Spinal cord (tissue), 9 donors: ENCODE measurements at regions not wholly inside any gene's neighbourhood (a gene's known extent, or its start where the extent isn't known, plus 50 kb on each side); places are given as distances from the start of the nearest gene placed in this dataset.
A peak's percentile ranks its signal among the peaks of the same experiment; 100 is the strongest.

ENCODE experiments used
- DNase-seq, 6 donors: peaks; one replicate each; pipeline versions ENCODE4 v3.0.0 to v3.0.0-alpha.2; 2013 to 2015; ENCODE audit warnings: low spot score in 6 of 6, low read depth in 4 of 6
- H3K27ac ChIP-seq: one replicate; pipeline ENCODE4 v1.5.1; 2013; ENCODE audit warnings: low read depth, low read length, control low read depth
- H3K27me3 ChIP-seq: one replicate; pipeline ENCODE4 v1.6.1; 2013; ENCODE audit warnings: low read length; ENCODE audit not compliant: control insufficient read depth, insufficient read depth
- H3K36me3 ChIP-seq: one replicate; pipeline ENCODE4 v1.6.1; 2013; ENCODE audit warnings: low read length; ENCODE audit not compliant: control insufficient read depth, insufficient read depth
- H3K4me1 ChIP-seq: one replicate; pipeline ENCODE4 v1.6.1; 2013; ENCODE audit warnings: low read length; ENCODE audit not compliant: control insufficient read depth, insufficient read depth
- H3K4me3 ChIP-seq: one replicate; pipeline ENCODE4 v1.5.1; 2013; ENCODE audit warnings: low read depth, low read length, control low read depth
- H3K9me3 ChIP-seq: one replicate; pipeline ENCODE4 v1.6.1; 2013; ENCODE audit warnings: low read length; ENCODE audit not compliant: control insufficient read depth, insufficient read depth
- WGBS: methylation state at CpG from one replicate; pipeline ENCODE4 v1.1.5; 2013; ENCODE audit warnings: missing lambda C conversion rate; ENCODE audit not compliant: insufficient coverage; 5-methylcytosine and 5-hydroxymethylcytosine counted together
- donor health status: healthy.

DNA sequence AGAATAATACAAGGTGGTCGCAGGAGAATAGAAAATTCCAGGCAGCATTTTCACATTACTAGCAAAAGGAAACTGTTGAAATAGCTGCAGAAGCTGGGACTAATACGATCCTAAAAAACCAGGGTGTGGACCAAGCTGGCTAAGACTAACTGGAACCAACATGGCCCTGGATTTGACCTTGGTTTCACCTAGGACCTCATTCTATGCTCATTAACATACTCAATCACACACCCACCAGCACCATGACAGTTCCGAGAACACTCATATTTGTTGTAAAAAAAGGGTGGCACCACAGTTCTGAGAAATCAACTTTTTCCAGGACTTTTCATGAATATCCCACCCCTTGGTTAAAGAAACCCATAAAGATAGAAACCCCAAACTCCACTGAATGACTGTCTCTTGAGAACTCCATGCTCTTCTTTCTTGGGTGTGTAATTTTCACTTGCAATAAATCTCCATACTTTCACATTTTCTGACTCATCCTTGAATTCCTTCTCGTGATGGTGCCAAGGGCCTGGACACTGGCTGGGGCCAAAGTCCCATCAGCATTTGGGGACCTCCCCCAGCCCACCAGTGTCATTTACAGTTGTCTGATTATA, 164.3 kb upstream of the CHST9 start:
- no peaks in the 10 kb centered on the region for H3K36me3 ChIP-seq
- DNase-seq, result no peak
- no peaks in the 10 kb centered on the region for H3K27me3 ChIP-seq
- WGBS, result 100% methylated on average over 1 of the region's 4 CpGs
- H3K4me3 ChIP-seq, result no peak overlapping the region
- no peaks in the 10 kb centered on the region for H3K4me1 ChIP-seq
- no peak overlapping the region for H3K27ac ChIP-seq
- no peaks in the 10 kb centered on the region for H3K9me3 ChIP-seq

DNA sequence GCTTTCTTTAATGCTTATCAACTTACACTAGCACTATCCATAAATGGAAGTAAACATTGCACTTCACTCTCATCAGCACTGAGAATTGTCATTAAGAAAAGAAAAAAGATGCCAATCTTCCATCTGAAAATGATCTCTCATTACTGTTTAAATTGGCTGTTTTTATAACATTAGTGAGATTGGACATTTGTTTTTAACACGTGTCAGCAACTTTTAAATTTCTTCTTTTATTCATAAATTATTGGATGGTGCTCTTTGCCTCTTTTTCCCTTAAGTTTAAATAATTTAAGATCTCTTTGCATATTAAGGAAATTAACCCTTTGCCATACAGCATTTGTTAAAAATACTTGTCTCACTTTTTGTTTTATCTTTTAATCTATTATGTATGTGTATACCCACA, 146.5 kb upstream of the CHST9 start:
- no peaks in the 10 kb centered on the region for H3K4me1 ChIP-seq
- DNase-seq, result no peak
- no peak overlapping the region for H3K27ac ChIP-seq
- no peaks in the 10 kb centered on the region for H3K9me3 ChIP-seq
- no peak overlapping the region for H3K4me3 ChIP-seq
- H3K36me3 ChIP-seq, result no peaks in the 10 kb centered on the region
- H3K27me3 ChIP-seq, result no peaks in the 10 kb centered on the region
- WGBS, result no CpG with 5 or more reads among the region's 1 CpG

DNA sequence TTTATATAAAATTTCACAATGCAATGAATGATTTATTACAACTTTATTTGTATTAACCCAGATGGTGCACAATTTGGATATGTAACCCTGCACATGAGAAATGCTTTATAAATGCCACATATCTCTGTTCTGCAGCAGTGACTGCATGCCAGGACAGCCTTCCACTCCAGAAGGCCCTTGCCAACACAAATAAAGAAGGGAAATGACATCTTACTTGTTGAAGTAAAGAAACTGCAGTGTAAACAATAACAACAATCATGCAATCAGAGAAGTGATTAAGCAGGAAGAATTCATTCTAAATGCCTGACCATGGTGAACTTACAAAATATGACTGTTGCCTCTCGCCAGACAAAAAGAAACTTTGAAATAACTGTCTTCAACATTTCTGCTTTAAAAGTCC, 129.9 kb upstream of the CHST9 start:
- Histone ChIP-seq H3K27ac (no peak overlapping the region), H3K9me3 (peaks cover 2% of the 10 kb centered on the region), H3K36me3 (no peaks in the 10 kb centered on the region), H3K4me1 (no peaks in the 10 kb centered on the region), H3K4me3 (no peak overlapping the region), H3K27me3 (no peaks in the 10 kb centered on the region)
- WGBS, result no CpG with 5 or more reads among the region's 1 CpG
- peak in 1 of 6 donors; percentile 11 for DNase-seq

DNA sequence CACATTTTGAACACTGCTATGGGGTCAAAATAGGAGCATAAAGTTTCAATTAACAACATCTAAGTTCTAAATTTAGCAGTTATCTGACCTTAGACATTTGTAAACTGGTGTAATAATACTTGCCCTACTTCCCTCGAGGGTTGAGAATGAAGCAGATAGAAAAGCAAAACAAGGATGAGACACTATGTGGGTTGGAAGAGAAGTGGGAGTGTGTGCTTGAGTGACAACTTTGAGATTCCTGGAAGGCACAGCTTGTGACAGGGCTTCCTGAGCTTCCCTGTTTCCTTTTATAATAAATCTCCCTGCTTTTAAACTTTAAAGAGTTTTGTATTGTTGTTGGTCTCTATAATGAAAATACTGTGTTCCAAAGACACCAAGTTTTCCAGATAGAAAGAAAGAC, 128.6 kb upstream of the CHST9 start:
- no peaks in the 10 kb centered on the region for H3K36me3 ChIP-seq
- no CpG with 5 or more reads among the region's 1 CpG for WGBS

DNA sequence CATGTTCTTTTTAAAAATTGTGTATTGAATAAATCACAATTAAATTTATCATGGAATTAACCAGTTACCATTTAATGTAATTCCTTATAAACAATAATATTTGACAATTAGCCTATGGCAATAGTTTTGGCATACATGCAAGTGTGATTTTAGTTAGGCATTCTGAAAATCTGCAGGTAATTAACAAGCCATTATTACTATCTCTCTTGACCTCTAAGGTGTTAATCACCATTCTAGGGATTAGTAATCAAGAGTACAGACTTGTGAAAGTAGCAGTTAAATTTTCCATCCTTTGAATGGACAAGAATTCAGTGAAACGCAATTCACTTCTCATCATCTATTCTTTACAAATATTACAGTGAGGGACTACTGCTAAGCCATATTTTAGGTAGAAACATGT, 127.7 kb upstream of the CHST9 start:
- H3K27ac ChIP-seq, result no peak overlapping the region
- H3K27me3 ChIP-seq, result no peaks in the 10 kb centered on the region
- no peaks in the 10 kb centered on the region for H3K4me1 ChIP-seq
- H3K9me3 ChIP-seq, result peaks cover 2% of the 10 kb centered on the region
- no CpG with 5 or more reads among the region's 1 CpG for WGBS
- DNase-seq, result no peak
- no peaks in the 10 kb centered on the region for H3K36me3 ChIP-seq
- H3K4me3 ChIP-seq, result no peak overlapping the region

More for the DNA sequence above, 128.6 kb upstream of the CHST9 start:
- Histone ChIP-seq H3K9me3 (peaks cover 2% of the 10 kb centered on the region), H3K4me1 (no peaks in the 10 kb centered on the region), H3K4me3 (no peak overlapping the region), H3K27me3 (no peaks in the 10 kb centered on the region), H3K27ac (no peak overlapping the region)
- no peak for DNase-seq

DNA sequence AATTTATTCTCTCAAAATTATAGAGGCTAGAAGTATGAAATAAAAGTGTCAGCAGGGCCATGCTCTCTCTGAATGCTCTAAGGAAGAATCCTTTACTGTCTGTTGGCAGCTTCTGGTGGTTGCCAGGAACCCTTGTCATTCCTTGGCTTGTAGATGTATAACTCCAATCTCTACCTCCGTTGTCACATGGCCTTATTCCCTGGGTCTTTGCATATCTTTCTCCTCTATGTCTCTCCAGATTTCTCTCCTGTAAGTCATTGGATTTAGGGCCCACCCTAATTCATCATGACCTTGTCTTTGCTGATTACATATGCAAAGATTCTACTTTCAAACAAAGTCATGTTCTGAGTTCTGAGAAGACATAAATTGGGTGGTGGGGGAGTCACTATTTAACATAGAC, 127.0 kb upstream of the CHST9 start:
- Histone ChIP-seq H3K27ac (no peak overlapping the region), H3K27me3 (no peaks in the 10 kb centered on the region), H3K36me3 (no peaks in the 10 kb centered on the region), H3K9me3 (peaks cover 2% of the 10 kb centered on the region), H3K4me3 (no peak overlapping the region), H3K4me1 (no peaks in the 10 kb centered on the region)
- WGBS, result 80% methylated on average over 1 of the region's 1 CpG
- DNase-seq, result no peak

DNA sequence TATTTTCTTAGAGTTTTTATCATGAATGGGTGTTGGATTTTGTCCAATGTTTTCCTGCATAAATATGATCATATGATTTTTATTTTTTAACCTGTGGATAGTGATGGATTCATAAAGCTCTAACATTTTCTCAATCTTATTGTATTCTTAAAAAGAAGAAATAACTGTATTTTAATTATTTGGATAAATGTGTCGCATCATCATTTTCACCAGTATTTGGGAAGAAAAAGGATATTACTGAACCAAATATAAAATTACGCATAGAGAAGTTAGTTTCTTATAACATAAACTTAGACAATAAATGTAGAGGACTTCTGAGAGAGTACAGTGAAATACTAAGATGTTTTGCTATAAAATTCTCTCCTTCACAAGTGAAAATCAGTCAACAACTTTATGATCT, 126.0 kb upstream of the CHST9 start:
- Histone ChIP-seq H3K27me3 (no peaks in the 10 kb centered on the region), H3K27ac (no peak overlapping the region), H3K9me3 (peaks cover 2% of the 10 kb centered on the region), H3K36me3 (no peaks in the 10 kb centered on the region), H3K4me1 (no peaks in the 10 kb centered on the region), H3K4me3 (no peak overlapping the region)
- WGBS, result no CpG with 5 or more reads among the region's 2 CpGs
- no peak for DNase-seq

DNA sequence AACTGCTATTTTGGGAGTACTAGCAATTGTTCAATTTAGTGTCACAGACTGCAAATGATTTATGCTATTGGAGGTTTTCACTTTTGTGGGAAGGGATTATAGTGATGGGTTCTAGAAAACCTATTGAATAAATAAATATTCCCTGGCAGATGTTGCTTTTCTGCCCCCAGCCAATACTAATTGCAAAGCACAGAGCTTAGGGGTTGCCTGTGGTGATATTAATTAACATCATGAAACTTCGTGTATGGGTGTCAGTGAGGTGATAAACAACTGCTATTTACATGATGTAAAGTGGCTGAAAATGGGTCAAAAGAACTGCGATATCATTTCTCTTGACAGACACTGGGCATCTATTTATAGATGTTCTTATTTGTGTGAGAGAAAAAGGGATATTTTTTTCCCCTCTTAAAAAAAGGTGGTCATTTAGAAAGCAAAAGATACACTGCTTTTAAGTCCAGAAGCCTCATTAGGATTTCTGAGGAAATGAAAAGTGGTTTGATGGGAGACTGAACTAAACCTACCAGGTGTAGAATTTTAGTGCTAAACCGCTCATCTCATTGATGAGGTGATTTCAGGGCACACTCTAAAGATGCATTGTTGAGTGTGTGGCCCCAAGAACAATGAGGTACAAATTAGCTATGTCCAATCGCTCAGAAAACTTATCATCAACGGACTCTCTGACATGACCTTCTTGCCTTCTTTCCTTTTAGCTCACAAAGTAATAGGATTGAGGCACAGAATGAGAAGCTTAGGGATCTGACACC, 116.7 kb upstream of the CHST9 start:
- Histone ChIP-seq H3K36me3 (no peaks in the 10 kb centered on the region), H3K4me3 (no peak overlapping the region), H3K9me3 (no peaks in the 10 kb centered on the region), H3K27me3 (no peaks in the 10 kb centered on the region), H3K27ac (no peak overlapping the region), H3K4me1 (no peaks in the 10 kb centered on the region)
- peak in 1 of 6 donors; percentile 77 for DNase-seq
- 80% methylated on average over 1 of the region's 5 CpGs for WGBS

DNA sequence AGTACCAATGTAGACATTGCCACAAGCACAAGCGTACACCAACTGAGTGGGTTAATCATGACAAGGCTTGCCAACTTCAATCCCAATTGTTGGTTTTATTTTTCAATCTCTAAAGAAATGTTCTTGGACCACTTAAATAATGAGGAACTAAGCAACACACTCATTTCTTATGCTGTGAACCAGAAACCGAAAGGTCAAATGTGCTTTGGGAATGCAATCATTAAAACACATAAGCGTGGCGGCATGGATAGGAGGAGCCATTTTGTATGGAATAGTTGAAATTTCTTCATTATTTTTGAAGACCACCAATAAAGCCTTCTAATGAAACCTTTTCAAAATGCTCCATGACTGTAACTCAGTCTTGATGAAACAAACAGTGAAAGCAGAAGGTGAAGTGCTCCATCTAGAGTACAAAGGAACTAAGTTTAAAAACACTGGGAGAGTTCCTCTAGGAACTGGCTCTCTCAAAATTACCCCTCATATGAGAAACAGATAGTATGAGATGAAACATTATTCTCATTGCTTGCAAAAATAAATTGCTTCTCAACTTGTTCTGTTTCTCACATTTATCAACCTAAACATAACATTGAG, 113.2 kb upstream of the CHST9 start:
- H3K27me3 ChIP-seq, result no peaks in the 10 kb centered on the region
- no peaks in the 10 kb centered on the region for H3K9me3 ChIP-seq
- H3K27ac ChIP-seq, result no peak overlapping the region
- H3K4me1 ChIP-seq, result no peaks in the 10 kb centered on the region
- no CpG with 5 or more reads among the region's 4 CpGs for WGBS
- peak in 2 of 6 donors; percentile 51 to 52 for DNase-seq
- no peak overlapping the region for H3K4me3 ChIP-seq
- no peaks in the 10 kb centered on the region for H3K36me3 ChIP-seq
